Activated CD8-positive, alpha-beta memory T cell treated with anti-CD3 and anti-CD28 coated beads, Interleukin-2, amount 10 ng/mL, durations not matched to agents 7 days and 5 days (primary cell): ENCODE measurements at regions not wholly inside any gene's neighbourhood (a gene's known extent, or its start where the extent isn't known, plus 50 kb on each side); places are given as distances from the start of the nearest gene placed in this dataset.

ENCODE experiments used
- ATAC-seq: fragments of 150-1000 bp; cut with Tn5 transposase; one replicate; pipeline ENCODE4 v1.10.0; 2021; ENCODE audit warnings: moderate library complexity
- CTCF ChIA-PET: fragments of 350-600 bp; sonication (Branson Sonifier 250); formaldehyde crosslinking; loops from one replicate; lab custom pipeline; 2021; ENCODE audit warnings: antibody characterized with exemption; lab: Charles Lee
- DNase-seq: peaks from one replicate; pipeline ENCODE4 v3.0.0-alpha.2; 2020
- H3K27ac Mint-ChIP-seq: one replicate; pipeline ENCODE4 v1.8.0; 2021; ENCODE audit warnings: mild to moderate bottlenecking, mixed read lengths
- H3K27me3 Mint-ChIP-seq: one replicate; pipeline ENCODE4 v1.8.0; 2021; ENCODE audit warnings: mixed read lengths
- H3K36me3 Mint-ChIP-seq: one replicate; pipeline ENCODE4 v1.8.0; 2021; ENCODE audit warnings: mild to moderate bottlenecking, mixed read lengths
- H3K4me1 Mint-ChIP-seq: one replicate; pipeline ENCODE4 v1.8.0; 2021; ENCODE audit warnings: mixed read lengths
- H3K4me3 Mint-ChIP-seq: one replicate; pipeline ENCODE4 v1.8.0; 2021; ENCODE audit warnings: mild to moderate bottlenecking, moderate library complexity, mixed read lengths
- H3K9me3 Mint-ChIP-seq: one replicate; pipeline ENCODE4 v1.8.0; 2022; ENCODE audit warnings: low read depth, mixed read lengths

GRCh38 chr2:14723684-14724083 is 91.2 kb downstream of the LRATD1 start:
- H3K4me3 Mint-ChIP-seq, result no peak overlapping the region
- no peaks in the 10 kb centered on the region for H3K4me1 Mint-ChIP-seq
- CTCF ChIA-PET, result no interaction called here
- no peaks in the 10 kb centered on the region for H3K36me3 Mint-ChIP-seq
- H3K9me3 Mint-ChIP-seq, result peaks cover 1% of the 10 kb centered on the region
- H3K27me3 Mint-ChIP-seq, result no peaks in the 10 kb centered on the region
- DNase-seq, result no peak
- no peak overlapping the region for H3K27ac Mint-ChIP-seq
- ATAC-seq, result no peak

- H3K27ac Mint-ChIP-seq, result no peak overlapping the region
- CTCF ChIA-PET, result no interaction called here
These were observed 103.2 kb downstream of the LRATD1 start for GRCh38 chr2:14735696-14736095.

GRCh38 chr2:14737201-14737600 is 104.7 kb downstream of the LRATD1 start:
- CTCF ChIA-PET, result no interaction called here
- Mint-ChIP-seq H3K27ac (no peak overlapping the region), H3K9me3 (peaks cover 2% of the 10 kb centered on the region), H3K36me3 (no peaks in the 10 kb centered on the region), H3K4me1 (no peaks in the 10 kb centered on the region), H3K27me3 (no peaks in the 10 kb centered on the region), H3K4me3 (no peak overlapping the region)
- DNase-seq (no peak), ATAC-seq (no peak)

More at GRCh38 chr2:14735696-14736095, 103.2 kb downstream of the LRATD1 start:
- H3K4me1 Mint-ChIP-seq, result no peaks in the 10 kb centered on the region
- no peak overlapping the region for H3K4me3 Mint-ChIP-seq
- no peaks in the 10 kb centered on the region for H3K27me3 Mint-ChIP-seq
- peaks cover 2% of the 10 kb centered on the region for H3K9me3 Mint-ChIP-seq
- DNase-seq, result no peak
- H3K36me3 Mint-ChIP-seq, result no peaks in the 10 kb centered on the region
- no peak for ATAC-seq

- no peak overlapping the region for H3K4me3 Mint-ChIP-seq
These were observed 111.3 kb downstream of the LRATD1 start for GRCh38 chr2:14743861-14744260.

GRCh38 chr2:14745288-14746076 is 113.0 kb downstream of the LRATD1 start:
- Mint-ChIP-seq H3K27ac (no peak overlapping the region), H3K9me3 (no peaks in the 10 kb centered on the region), H3K36me3 (no peaks in the 10 kb centered on the region), H3K4me1 (no peaks in the 10 kb centered on the region), H3K27me3 (no peaks in the 10 kb centered on the region), H3K4me3 (no peak overlapping the region)
- ATAC-seq (no peak), DNase-seq (no peak)
- CTCF ChIA-PET, result no interaction called here

More at GRCh38 chr2:14743861-14744260, 111.3 kb downstream of the LRATD1 start:
- Mint-ChIP-seq H3K27ac (no peak overlapping the region), H3K27me3 (no peaks in the 10 kb centered on the region), H3K9me3 (no peaks in the 10 kb centered on the region), H3K4me1 (no peaks in the 10 kb centered on the region), H3K36me3 (no peaks in the 10 kb centered on the region)
- CTCF ChIA-PET, result no interaction called here
- no peak for ATAC-seq
- DNase-seq, result no peak

- H3K27me3 Mint-ChIP-seq, result no peaks in the 10 kb centered on the region
- CTCF ChIA-PET, result no interaction called here
- H3K4me3 Mint-ChIP-seq, result no peak overlapping the region
- H3K4me1 Mint-ChIP-seq, result no peaks in the 10 kb centered on the region
- DNase-seq, result no peak
- no peaks in the 10 kb centered on the region for H3K36me3 Mint-ChIP-seq
- ATAC-seq, result no peak
- no peaks in the 10 kb centered on the region for H3K9me3 Mint-ChIP-seq
- no peak overlapping the region for H3K27ac Mint-ChIP-seq
These were observed 113.6 kb downstream of the LRATD1 start for GRCh38 chr2:14746133-14746532.

GRCh38 chr2:14747447-14747846 is 114.9 kb downstream of the LRATD1 start:
- H3K27me3 Mint-ChIP-seq, result no peaks in the 10 kb centered on the region
- H3K36me3 Mint-ChIP-seq, result no peaks in the 10 kb centered on the region
- CTCF ChIA-PET, result no interaction called here
- H3K9me3 Mint-ChIP-seq, result no peaks in the 10 kb centered on the region
- H3K27ac Mint-ChIP-seq, result no peak overlapping the region
- H3K4me1 Mint-ChIP-seq, result no peaks in the 10 kb centered on the region
- no peak for DNase-seq
- H3K4me3 Mint-ChIP-seq, result no peak overlapping the region
- ATAC-seq, result no peak

- Mint-ChIP-seq H3K36me3 (no peaks in the 10 kb centered on the region), H3K9me3 (no peaks in the 10 kb centered on the region), H3K4me1 (no peaks in the 10 kb centered on the region), H3K4me3 (no peak overlapping the region), H3K27ac (no peak overlapping the region), H3K27me3 (no peaks in the 10 kb centered on the region)
- CTCF ChIA-PET, result no interaction called here
- DNase-seq, result no peak
- ATAC-seq, result no peak
These were observed 117.4 kb downstream of the LRATD1 start for GRCh38 chr2:14749884-14750283.

GRCh38 chr2:14750433-14750832 is 117.9 kb downstream of the LRATD1 start:
- no peak for ATAC-seq
- Mint-ChIP-seq H3K36me3 (no peaks in the 10 kb centered on the region), H3K4me1 (no peaks in the 10 kb centered on the region), H3K9me3 (no peaks in the 10 kb centered on the region), H3K27me3 (no peaks in the 10 kb centered on the region), H3K27ac (no peak overlapping the region), H3K4me3 (no peak overlapping the region)
- CTCF ChIA-PET, result no interaction called here
- DNase-seq, result no peak

- CTCF ChIA-PET, result no interaction called here
- Mint-ChIP-seq H3K4me3 (no peak overlapping the region), H3K36me3 (no peaks in the 10 kb centered on the region)
These were observed 119.1 kb downstream of the LRATD1 start for GRCh38 chr2:14751581-14751980.

GRCh38 chr2:14752295-14752694 is 119.8 kb downstream of the LRATD1 start:
- DNase-seq (no peak), ATAC-seq (no peak)
- no peak overlapping the region for H3K4me3 Mint-ChIP-seq
- H3K27ac Mint-ChIP-seq, result no peak overlapping the region
- CTCF ChIA-PET, result no interaction called here
- H3K4me1 Mint-ChIP-seq, result no peaks in the 10 kb centered on the region
- H3K27me3 Mint-ChIP-seq, result no peaks in the 10 kb centered on the region
- H3K9me3 Mint-ChIP-seq, result no peaks in the 10 kb centered on the region
- no peaks in the 10 kb centered on the region for H3K36me3 Mint-ChIP-seq

More at GRCh38 chr2:14751581-14751980, 119.1 kb downstream of the LRATD1 start:
- Mint-ChIP-seq H3K4me1 (no peaks in the 10 kb centered on the region), H3K27ac (no peak overlapping the region), H3K27me3 (no peaks in the 10 kb centered on the region), H3K9me3 (no peaks in the 10 kb centered on the region)
- DNase-seq, result no peak
- ATAC-seq, result no peak

- Mint-ChIP-seq H3K27ac (no peak overlapping the region), H3K4me3 (no peak overlapping the region), H3K4me1 (no peaks in the 10 kb centered on the region), H3K9me3 (no peaks in the 10 kb centered on the region), H3K27me3 (no peaks in the 10 kb centered on the region), H3K36me3 (no peaks in the 10 kb centered on the region)
- DNase-seq, result no peak
- ATAC-seq, result no peak
- CTCF ChIA-PET, result no interaction called here
These were observed 123.6 kb downstream of the LRATD1 start for GRCh38 chr2:14756122-14756541.

GRCh38 chr2:14756981-14757657 is 124.6 kb downstream of the LRATD1 start:
- H3K27me3 Mint-ChIP-seq, result no peaks in the 10 kb centered on the region
- no peak overlapping the region for H3K27ac Mint-ChIP-seq
- H3K9me3 Mint-ChIP-seq, result no peaks in the 10 kb centered on the region
- no peaks in the 10 kb centered on the region for H3K4me1 Mint-ChIP-seq
- no peaks in the 10 kb centered on the region for H3K36me3 Mint-ChIP-seq
- CTCF ChIA-PET, result no interaction called here
- DNase-seq (no peak), ATAC-seq (no peak)
- no peak overlapping the region for H3K4me3 Mint-ChIP-seq

GRCh38 chr2:14759082-14759481 is 126.6 kb downstream of the LRATD1 start:
- no peak for ATAC-seq
- no peak overlapping the region for H3K4me3 Mint-ChIP-seq
- H3K9me3 Mint-ChIP-seq, result peaks cover 2% of the 10 kb centered on the region
- no peaks in the 10 kb centered on the region for H3K36me3 Mint-ChIP-seq
- CTCF ChIA-PET, result no interaction called here
- H3K27me3 Mint-ChIP-seq, result no peaks in the 10 kb centered on the region
- no peaks in the 10 kb centered on the region for H3K4me1 Mint-ChIP-seq
- H3K27ac Mint-ChIP-seq, result no peak overlapping the region
- no peak for DNase-seq
